ENCODE measurements at regions not wholly inside any gene's neighbourhood (a gene's known extent, or its start where the extent isn't known, plus 50 kb on each side); places are given as distances from the start of the nearest gene placed in this dataset.

DNA sequence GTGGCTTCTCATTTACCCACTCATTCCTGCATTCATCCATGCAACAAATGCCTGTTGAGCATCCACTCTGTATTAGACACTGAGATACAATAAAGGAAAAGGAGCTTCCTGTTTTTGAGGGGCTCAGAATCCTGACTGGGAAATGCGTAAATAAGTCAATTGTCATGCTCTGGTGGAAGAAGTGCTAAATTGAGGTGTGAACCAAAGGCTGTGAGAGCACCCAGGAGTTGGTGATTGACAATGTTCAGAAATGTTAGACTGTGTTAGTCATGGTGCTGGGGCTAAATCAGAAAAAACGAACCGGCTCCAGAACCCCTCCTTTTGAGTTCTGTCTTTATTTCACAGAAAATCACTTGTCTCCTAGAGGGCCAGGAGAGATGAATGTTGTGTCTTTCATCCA is 558.6 kb upstream of the SGCD start:
- Mint-ChIP-seq H3K4me3 (no peak overlapping the region), H3K9me3 (no peaks in the 10 kb centered on the region), H3K4me1 (ENCODE audit: low read depth) (no peaks in the 10 kb centered on the region), H3K36me3 (no peaks in the 10 kb centered on the region), H3K27me3 (no peaks in the 10 kb centered on the region), H3K27ac (no peak overlapping the region)
- intact Hi-C loops (cut with micrococcal nuclease) = no loop called here
- ChIA-PET CTCF (no interaction called here), POLR2A (no interaction called here)
- no peak for DNase-seq

GRCh38 chr5:155772009-155772662 is 554.8 kb upstream of the SGCD start:
- Mint-ChIP-seq H3K4me1 (ENCODE audit: low read depth) (no peaks in the 10 kb centered on the region), H3K27ac (no peak overlapping the region), H3K9me3 (no peaks in the 10 kb centered on the region), H3K4me3 (no peak overlapping the region), H3K36me3 (no peaks in the 10 kb centered on the region), H3K27me3 (no peaks in the 10 kb centered on the region)
- intact Hi-C loops (cut with micrococcal nuclease) = no loop called here
- no peak for DNase-seq
- CTCF ChIA-PET = no interaction called here
- POLR2A ChIA-PET = no interaction called here

- no peaks in the 10 kb centered on the region for H3K9me3 Mint-ChIP-seq
- H3K4me3 Mint-ChIP-seq = no peak overlapping the region
- H3K27me3 Mint-ChIP-seq = no peaks in the 10 kb centered on the region
- no peak overlapping the region for H3K27ac Mint-ChIP-seq
- H3K36me3 Mint-ChIP-seq = no peaks in the 10 kb centered on the region
- intact Hi-C loops (cut with micrococcal nuclease) = no loop called here
- ChIA-PET POLR2A (no interaction called here), CTCF (no interaction called here)
- no peaks in the 10 kb centered on the region for H3K4me1 Mint-ChIP-seq (ENCODE audit: low read depth)
- peak; percentile 9 for DNase-seq
Measured at GRCh38 chr5:155773680-155774079, 553.3 kb upstream of the SGCD start.

DNA sequence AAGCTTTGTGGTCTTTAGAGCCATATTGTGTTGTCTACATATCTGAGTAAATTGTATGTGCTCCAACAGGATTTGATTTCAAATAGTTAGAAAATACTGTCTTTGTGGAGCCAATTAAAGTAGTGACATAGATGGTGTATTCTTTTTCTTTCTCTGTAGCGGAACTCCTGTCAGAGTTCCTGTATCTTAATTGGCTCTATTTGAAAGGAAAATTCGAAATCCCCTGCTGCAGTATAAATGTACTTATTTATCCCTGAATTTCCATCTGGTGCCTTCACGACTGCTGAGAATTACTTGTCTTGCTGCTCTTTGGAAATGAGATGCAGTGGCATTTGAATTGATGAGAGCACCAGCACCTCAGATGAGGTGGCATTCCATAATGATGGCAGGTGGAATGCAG is 546.7 kb upstream of the SGCD start:
- no peaks in the 10 kb centered on the region for H3K36me3 Mint-ChIP-seq
- H3K9me3 Mint-ChIP-seq = peaks cover 2% of the 10 kb centered on the region
- POLR2A ChIA-PET = no interaction called here
- CTCF ChIA-PET = no interaction called here
- DNase-seq = no peak
- peaks cover 2% of the 10 kb centered on the region for H3K27me3 Mint-ChIP-seq
- intact Hi-C loops (cut with micrococcal nuclease) = no loop called here
- no peak overlapping the region for H3K27ac Mint-ChIP-seq
- no peaks in the 10 kb centered on the region for H3K4me1 Mint-ChIP-seq (ENCODE audit: low read depth)
- H3K4me3 Mint-ChIP-seq = no peak overlapping the region

DNA sequence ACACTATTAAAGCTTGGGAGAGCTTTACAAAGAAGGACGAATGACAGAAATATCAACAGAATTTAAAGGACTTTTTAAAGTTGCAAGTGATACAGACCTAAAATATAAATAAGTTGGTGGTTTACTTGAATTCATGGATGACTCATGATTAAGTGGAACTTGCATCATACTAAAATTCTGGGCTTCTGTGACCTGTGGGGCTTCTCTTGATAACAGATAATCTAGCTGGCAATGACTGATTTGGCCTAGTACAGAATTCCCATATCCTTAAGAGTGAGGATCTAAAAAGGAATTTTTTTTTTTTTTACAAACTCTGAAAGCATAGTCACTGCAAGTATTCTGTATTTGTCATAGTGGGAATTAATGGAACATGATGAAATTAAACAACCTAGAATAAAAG is 543.7 kb upstream of the SGCD start:
- no peaks in the 10 kb centered on the region for H3K4me1 Mint-ChIP-seq (ENCODE audit: low read depth)
- H3K36me3 Mint-ChIP-seq = no peaks in the 10 kb centered on the region
- H3K9me3 Mint-ChIP-seq = peaks cover 2% of the 10 kb centered on the region
- DNase-seq = no peak
- ChIA-PET CTCF (no interaction called here), POLR2A (no interaction called here)
- H3K4me3 Mint-ChIP-seq = no peak overlapping the region
- peaks cover 2% of the 10 kb centered on the region for H3K27me3 Mint-ChIP-seq
- intact Hi-C loops (cut with micrococcal nuclease) = no loop called here
- H3K27ac Mint-ChIP-seq = no peak overlapping the region

- ChIA-PET POLR2A (no interaction called here), CTCF (no interaction called here)
- intact Hi-C loops (cut with micrococcal nuclease) = no loop called here
- Mint-ChIP-seq H3K4me1 (ENCODE audit: low read depth) (no peaks in the 10 kb centered on the region), H3K9me3 (peaks cover 2% of the 10 kb centered on the region), H3K27ac (no peak overlapping the region), H3K36me3 (no peaks in the 10 kb centered on the region), H3K4me3 (no peak overlapping the region), H3K27me3 (peaks cover 2% of the 10 kb centered on the region)
- no peak for DNase-seq
Measured at GRCh38 chr5:155783791-155784190, 543.2 kb upstream of the SGCD start.

DNA sequence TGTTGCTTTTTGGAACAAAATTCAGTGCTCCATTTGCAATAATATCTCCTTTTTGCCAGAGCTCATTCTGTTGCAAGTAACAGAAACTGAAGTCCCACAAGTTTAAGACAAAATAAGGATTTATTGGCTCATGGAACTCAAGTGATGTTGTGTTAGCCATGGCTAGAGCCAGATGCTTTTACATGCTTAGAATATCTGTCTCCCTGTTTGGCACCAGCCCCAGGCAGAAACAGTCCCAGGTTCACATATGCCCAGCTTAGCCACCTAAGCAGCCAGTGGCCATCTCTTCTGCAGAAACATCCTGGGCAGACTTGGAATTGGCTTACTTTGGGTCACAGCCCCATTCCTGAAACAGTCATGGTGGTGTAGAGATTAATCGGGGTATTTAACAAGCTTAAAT is 540.9 kb upstream of the SGCD start:
- POLR2A ChIA-PET = no interaction called here
- H3K9me3 Mint-ChIP-seq = peaks cover 3% of the 10 kb centered on the region
- H3K27me3 Mint-ChIP-seq = peaks cover 2% of the 10 kb centered on the region
- CTCF ChIA-PET = no interaction called here
- DNase-seq = no peak
- H3K4me3 Mint-ChIP-seq = no peak overlapping the region
- H3K36me3 Mint-ChIP-seq = no peaks in the 10 kb centered on the region
- no peaks in the 10 kb centered on the region for H3K4me1 Mint-ChIP-seq (ENCODE audit: low read depth)
- H3K27ac Mint-ChIP-seq = no peak overlapping the region
- intact Hi-C loops (cut with micrococcal nuclease) = no loop called here

DNA sequence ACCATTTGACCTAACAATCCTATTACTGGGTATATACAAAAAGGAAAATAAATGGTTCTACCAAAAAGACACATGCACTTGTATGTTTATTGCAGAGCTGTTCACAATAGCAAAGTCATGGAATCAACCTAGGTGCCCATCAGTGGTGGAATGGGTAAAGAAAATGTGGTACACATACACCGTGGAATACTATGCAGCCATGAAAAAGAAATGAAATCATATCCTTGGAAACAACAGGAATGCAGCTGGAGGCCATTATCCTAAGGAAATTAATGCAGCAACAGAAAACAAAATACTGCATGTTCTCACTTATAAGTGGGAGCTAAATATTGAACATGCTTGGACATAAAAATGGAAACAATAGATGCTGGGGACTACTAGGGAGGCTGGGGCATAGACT is 534.1 kb upstream of the SGCD start:
- Mint-ChIP-seq H3K4me1 (ENCODE audit: low read depth) (no peaks in the 10 kb centered on the region), H3K36me3 (peaks cover 4% of the 10 kb centered on the region), H3K9me3 (peaks cover 38% of the 10 kb centered on the region), H3K27me3 (no peaks in the 10 kb centered on the region), H3K4me3 (no peak overlapping the region), H3K27ac (no peak overlapping the region)
- intact Hi-C loops (cut with micrococcal nuclease) = no loop called here
- ChIA-PET POLR2A (no interaction called here), CTCF (no interaction called here)
- DNase-seq = no peak

- Mint-ChIP-seq H3K27me3 (no peaks in the 10 kb centered on the region), H3K4me3 (no peak overlapping the region), H3K9me3 (peaks cover 40% of the 10 kb centered on the region), H3K36me3 (peaks cover 4% of the 10 kb centered on the region), H3K27ac (no peak overlapping the region), H3K4me1 (ENCODE audit: low read depth) (no peaks in the 10 kb centered on the region)
- CTCF ChIA-PET = no interaction called here
- intact Hi-C loops (cut with micrococcal nuclease) = no loop called here
- no peak for DNase-seq
- POLR2A ChIA-PET = no interaction called here
Measured at GRCh38 chr5:155794795-155795194, 532.2 kb upstream of the SGCD start.

DNA sequence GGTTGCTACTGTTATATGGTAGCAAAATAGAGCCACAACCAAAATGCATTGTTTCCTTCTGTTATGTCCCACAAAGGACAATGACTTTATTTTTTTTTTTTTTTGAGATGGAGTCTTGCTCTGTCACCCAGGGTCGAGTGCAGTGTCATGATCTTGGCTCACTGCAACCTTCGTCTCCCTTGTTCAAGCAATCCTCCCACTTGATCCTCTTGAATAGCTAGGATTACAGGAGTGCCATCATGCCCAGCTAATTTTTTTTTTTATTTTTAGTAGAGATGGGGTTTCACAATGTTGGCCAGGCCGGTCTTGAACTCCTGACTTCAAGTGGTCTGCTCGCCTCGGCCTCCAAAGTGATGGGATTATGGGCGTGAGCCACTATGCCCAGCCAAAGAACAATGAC is 527.7 kb upstream of the SGCD start:
- peaks cover 4% of the 10 kb centered on the region for H3K36me3 Mint-ChIP-seq
- intact Hi-C loops (cut with micrococcal nuclease) = no loop called here
- H3K4me1 Mint-ChIP-seq (ENCODE audit: low read depth) = no peaks in the 10 kb centered on the region
- ChIA-PET CTCF (no interaction called here), POLR2A (no interaction called here)
- peaks cover 20% of the 10 kb centered on the region for H3K9me3 Mint-ChIP-seq
- H3K4me3 Mint-ChIP-seq = no peak overlapping the region
- no peak overlapping the region for H3K27ac Mint-ChIP-seq
- H3K27me3 Mint-ChIP-seq = no peaks in the 10 kb centered on the region
- no peak for DNase-seq

DNA sequence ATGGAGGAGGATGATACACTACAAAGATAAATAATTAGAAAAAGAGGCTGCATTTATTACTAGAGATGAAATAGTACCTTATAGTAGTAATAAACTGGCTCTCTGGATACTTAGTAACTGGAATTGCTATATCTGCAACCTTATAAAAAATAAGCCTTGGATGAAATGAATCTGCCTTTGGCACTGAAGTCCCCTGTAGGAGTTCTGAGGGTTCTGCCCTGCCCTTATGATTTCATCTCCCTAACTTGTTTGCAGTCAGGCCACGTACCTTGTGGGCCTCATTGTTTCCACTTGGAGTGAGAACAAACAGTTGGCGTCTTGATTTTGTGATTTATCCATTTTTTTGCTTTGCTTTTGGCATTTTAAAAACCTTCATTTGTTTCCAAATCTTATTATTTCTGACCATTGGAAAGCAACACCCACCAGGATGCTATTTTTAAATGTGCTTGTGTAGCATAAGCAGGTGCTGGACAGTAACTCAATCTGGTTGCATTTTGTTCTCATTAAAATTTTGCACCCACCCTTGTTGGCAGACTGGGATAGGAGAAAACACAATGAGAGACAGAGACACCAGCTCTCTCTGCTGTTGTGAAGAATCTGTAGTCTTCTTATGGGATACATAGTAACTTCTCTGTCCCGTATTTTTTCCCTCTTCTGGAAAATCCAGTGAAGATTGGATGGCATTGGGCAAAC is 518.9 kb upstream of the SGCD start:
- ChIA-PET POLR2A (no interaction called here), CTCF (no interaction called here)
- DNase-seq = no peak
- Mint-ChIP-seq H3K27ac (no peak overlapping the region), H3K9me3 (no peaks in the 10 kb centered on the region), H3K4me1 (ENCODE audit: low read depth) (no peaks in the 10 kb centered on the region), H3K36me3 (no peaks in the 10 kb centered on the region), H3K4me3 (no peak overlapping the region), H3K27me3 (no peaks in the 10 kb centered on the region)
- intact Hi-C loops (cut with micrococcal nuclease) = no loop called here

GRCh38 chr5:155815248-155815647 is 511.7 kb upstream of the SGCD start:
- intact Hi-C loops (cut with micrococcal nuclease) = no loop called here
- no peak for DNase-seq
- CTCF ChIA-PET = no interaction called here
- H3K27me3 Mint-ChIP-seq = no peaks in the 10 kb centered on the region
- H3K4me3 Mint-ChIP-seq = no peak overlapping the region
- no peak overlapping the region for H3K27ac Mint-ChIP-seq
- no peaks in the 10 kb centered on the region for H3K4me1 Mint-ChIP-seq (ENCODE audit: low read depth)
- POLR2A ChIA-PET = no interaction called here
- no peaks in the 10 kb centered on the region for H3K9me3 Mint-ChIP-seq
- no peaks in the 10 kb centered on the region for H3K36me3 Mint-ChIP-seq

- ChIA-PET CTCF (no interaction called here), POLR2A (no interaction called here)
- intact Hi-C loops (cut with micrococcal nuclease) = no loop called here
- Mint-ChIP-seq H3K4me1 (ENCODE audit: low read depth) (no peaks in the 10 kb centered on the region), H3K36me3 (no peaks in the 10 kb centered on the region), H3K9me3 (no peaks in the 10 kb centered on the region), H3K27me3 (no peaks in the 10 kb centered on the region), H3K27ac (no peak overlapping the region), H3K4me3 (no peak overlapping the region)
- DNase-seq = no peak
Measured at GRCh38 chr5:155822177-155822576, 504.8 kb upstream of the SGCD start.

Data from activated CD4-positive, alpha-beta memory T cell treated with anti-CD3 and anti-CD28 coated beads for 36 hours (primary cell).